ENCODE measurements at regions not wholly inside any gene's neighbourhood (a gene's known extent, or its start where the extent isn't known, plus 50 kb on each side); places are given as distances from the start of the nearest gene placed in this dataset.

GRCh38 chr4:38354421-38354820, 309.6 kb upstream of the KLF3 start:
- TF ChIP-seq, protein P1, sequence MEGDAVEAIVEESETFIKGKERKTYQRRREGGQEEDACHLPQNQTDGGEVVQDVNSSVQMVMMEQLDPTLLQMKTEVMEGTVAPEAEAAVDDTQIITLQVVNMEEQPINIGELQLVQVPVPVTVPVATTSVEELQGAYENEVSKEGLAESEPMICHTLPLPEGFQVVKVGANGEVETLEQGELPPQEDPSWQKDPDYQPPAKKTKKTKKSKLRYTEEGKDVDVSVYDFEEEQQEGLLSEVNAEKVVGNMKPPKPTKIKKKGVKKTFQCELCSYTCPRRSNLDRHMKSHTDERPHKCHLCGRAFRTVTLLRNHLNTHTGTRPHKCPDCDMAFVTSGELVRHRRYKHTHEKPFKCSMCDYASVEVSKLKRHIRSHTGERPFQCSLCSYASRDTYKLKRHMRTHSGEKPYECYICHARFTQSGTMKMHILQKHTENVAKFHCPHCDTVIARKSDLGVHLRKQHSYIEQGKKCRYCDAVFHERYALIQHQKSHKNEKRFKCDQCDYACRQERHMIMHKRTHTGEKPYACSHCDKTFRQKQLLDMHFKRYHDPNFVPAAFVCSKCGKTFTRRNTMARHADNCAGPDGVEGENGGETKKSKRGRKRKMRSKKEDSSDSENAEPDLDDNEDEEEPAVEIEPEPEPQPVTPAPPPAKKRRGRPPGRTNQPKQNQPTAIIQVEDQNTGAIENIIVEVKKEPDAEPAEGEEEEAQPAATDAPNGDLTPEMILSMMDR (IDR thresholded peaks at IDR 0.05; ENCODE audit: insufficient read depth, low read length): no peak
- TF ChIP-seq POLR2AphosphoS5 (IDR thresholded peaks at IDR 0.05; ENCODE audit: low read depth) (no peak), SPI1 (IDR thresholded peaks at IDR 0.05; ENCODE audit: borderline replicate concordance, low read depth) (no peak), REST (IDR thresholded peaks at IDR 0.05; ENCODE audit: insufficient replicate concordance, low read depth) (no peak)
- Histone ChIP-seq H3K4me3 (replicated peaks; ENCODE audit: insufficient read depth, low read length) (no peak overlapping the region), H3K27ac (replicated peaks) (no peak overlapping the region), H3K27me3 (ENCODE audit: insufficient read depth, poor library complexity, severe bottlenecking) (no peaks in the 10 kb centered on the region)
- DNase-seq (ENCODE audit: low read depth in 1 of 2, low spot score in 1 of 2): no peak

GRCh38 chr4:38354872-38355271, 309.1 kb upstream of the KLF3 start:
- Histone ChIP-seq H3K27me3 (ENCODE audit: insufficient read depth, poor library complexity, severe bottlenecking) (no peaks in the 10 kb centered on the region), H3K27ac (replicated peaks) (no peak overlapping the region), H3K4me3 (replicated peaks; ENCODE audit: insufficient read depth, low read length) (no peak overlapping the region)
- DNase-seq (ENCODE audit: low read depth in 1 of 2, low spot score in 1 of 2): no peak
- TF ChIP-seq SPI1 (IDR thresholded peaks at IDR 0.05; ENCODE audit: borderline replicate concordance, low read depth): no peak
- no peak for TF ChIP-seq POLR2AphosphoS5 (IDR thresholded peaks at IDR 0.05; ENCODE audit: low read depth)
- no peak for TF ChIP-seq REST (IDR thresholded peaks at IDR 0.05; ENCODE audit: insufficient replicate concordance, low read depth)

GRCh38 chr4:38356686-38357085, 307.3 kb upstream of the KLF3 start:
- Histone ChIP-seq H3K27me3 (ENCODE audit: insufficient read depth, poor library complexity, severe bottlenecking) (no peaks in the 10 kb centered on the region), H3K4me3 (replicated peaks; ENCODE audit: insufficient read depth, low read length) (no peak overlapping the region), H3K27ac (replicated peaks) (no peak overlapping the region)
- TF ChIP-seq REST (IDR thresholded peaks at IDR 0.05; ENCODE audit: insufficient replicate concordance, low read depth) (no peak), GABPA (IDR thresholded peaks at IDR 0.05; ENCODE audit: low read depth) (no peak), POLR2AphosphoS5 (IDR thresholded peaks at IDR 0.05; ENCODE audit: low read depth) (no peak), SPI1 (IDR thresholded peaks at IDR 0.05; ENCODE audit: borderline replicate concordance, low read depth) (no peak)
- TF ChIP-seq, protein P1 (IDR thresholded peaks at IDR 0.05; ENCODE audit: insufficient read depth, low read length): no peak
- DNase-seq (ENCODE audit: low read depth in 1 of 2, low spot score in 1 of 2): no peak

GRCh38 chr4:38357546-38357945, 306.5 kb upstream of the KLF3 start:
- H3K27me3 ChIP-seq (ENCODE audit: insufficient read depth, poor library complexity, severe bottlenecking): no peaks in the 10 kb centered on the region
- no peak for DNase-seq (ENCODE audit: low read depth in 1 of 2, low spot score in 1 of 2)
- TF ChIP-seq SPI1 (IDR thresholded peaks at IDR 0.05; ENCODE audit: borderline replicate concordance, low read depth) (no peak), REST (IDR thresholded peaks at IDR 0.05; ENCODE audit: insufficient replicate concordance, low read depth) (no peak), GABPA (IDR thresholded peaks at IDR 0.05; ENCODE audit: low read depth) (no peak), POLR2AphosphoS5 (IDR thresholded peaks at IDR 0.05; ENCODE audit: low read depth) (no peak)
- TF ChIP-seq, protein P1 (IDR thresholded peaks at IDR 0.05; ENCODE audit: insufficient read depth, low read length): no peak
- H3K4me3 ChIP-seq (replicated peaks; ENCODE audit: insufficient read depth, low read length): no peak overlapping the region
- H3K27ac ChIP-seq (replicated peaks): no peak overlapping the region

All from HL-60 (cell line).